SK-N-SH treated with all-trans-retinoic acid at 6 μM for 48 hours (cell line): ENCODE measurements at regions not wholly inside any gene's neighbourhood (a gene's known extent, or its start where the extent isn't known, plus 50 kb on each side); places are given as distances from the start of the nearest gene placed in this dataset.

Source experiments
- ATAC-seq: fragments of 200-7000 bp; cut with Tn5 transposase; 3 replicates; pipeline ENCODE4 v1.9.1; 2020; ENCODE audit warnings: mild to moderate bottlenecking, moderate library complexity
- ARNTL ChIP-seq: fragments of 450-650 bp; formaldehyde crosslinking; IDR thresholded peaks from 2 replicates; pipeline ENCODE4 v1.5.0; 2020; ENCODE audit warnings: low read depth, mild to moderate bottlenecking, moderate library complexity, borderline replicate concordance
- BACH2 ChIP-seq: fragments of 250-450 bp; sonication (Bioruptor Pico); IDR thresholded peaks from 2 replicates; pipeline ENCODE4 v1.9.0; 2021; ENCODE audit warnings: mild to moderate bottlenecking, borderline replicate concordance
- CREB5 ChIP-seq: fragments of 250-450 bp; sonication (Bioruptor Pico); IDR thresholded peaks from 2 replicates; pipeline ENCODE4 v1.5.1; 2020; ENCODE audit warnings: low read depth, mild to moderate bottlenecking, moderate library complexity
- CSDC2 ChIP-seq: fragments of 250-450 bp; sonication (Bioruptor Pico); IDR thresholded peaks from 2 replicates; pipeline ENCODE4 v1.5.0; 2020; ENCODE audit warnings: mild to moderate bottlenecking, moderate library complexity
- CSRNP3 ChIP-seq: fragments of 250-450 bp; sonication (Bioruptor Pico); IDR thresholded peaks from 2 replicates; pipeline ENCODE4 v1.5.1; 2021; ENCODE audit warnings: mild to moderate bottlenecking, moderate library complexity
- ESRRG ChIP-seq: fragments of 250-450 bp; sonication (Bioruptor Pico); IDR thresholded peaks from 2 replicates; pipeline ENCODE4 v1.6.1; 2021; ENCODE audit warnings: mild to moderate bottlenecking
- GLIS3 ChIP-seq: fragments of 250-450 bp; sonication (Bioruptor Pico); IDR thresholded peaks from 2 replicates; pipeline ENCODE4 v1.5.0; 2020; ENCODE audit warnings: mild to moderate bottlenecking, moderate library complexity
- ISL1 ChIP-seq: fragments of 250-450 bp; sonication (Bioruptor Pico); IDR thresholded peaks from 2 replicates; pipeline ENCODE4 v2.1.2; 2022; ENCODE audit warnings: mild to moderate bottlenecking, moderate library complexity
- PATZ1 ChIP-seq: fragments of 250-450 bp; sonication (Bioruptor Pico); IDR thresholded peaks from 2 replicates; pipeline ENCODE4 v1.8.0; 2020; ENCODE audit warnings: mild to moderate bottlenecking, moderate library complexity, borderline replicate concordance
- POU6F1 ChIP-seq: fragments of 250-450 bp; sonication (Bioruptor Pico); IDR thresholded peaks from 2 replicates; pipeline ENCODE4 v1.8.0; 2021; ENCODE audit warnings: low read depth, mild to moderate bottlenecking, moderate library complexity, borderline replicate concordance
- PPARA ChIP-seq: fragments of 250-450 bp; sonication (Bioruptor Pico); IDR thresholded peaks from 2 replicates; pipeline ENCODE4 v1.5.0; 2020; ENCODE audit warnings: mild to moderate bottlenecking, borderline replicate concordance
- RARB ChIP-seq: fragments of 250-450 bp; sonication (Bioruptor Pico); IDR thresholded peaks from 2 replicates; pipeline ENCODE4 v1.8.0; 2021; ENCODE audit warnings: mild to moderate bottlenecking, moderate library complexity
- SNAI2 ChIP-seq: fragments of 250-450 bp; sonication (Bioruptor Pico); IDR thresholded peaks from 2 replicates; pipeline ENCODE4 v1.5.0; 2020; ENCODE audit warnings: mild to moderate bottlenecking, moderate library complexity
- TCF4 ChIP-seq: fragments of 250-450 bp; sonication (Bioruptor Pico); IDR thresholded peaks from 2 replicates; pipeline ENCODE4 v1.8.0; 2021; ENCODE audit warnings: mild to moderate bottlenecking, moderate library complexity, borderline replicate concordance
- TOX ChIP-seq: fragments of 250-450 bp; sonication (Bioruptor Pico); IDR thresholded peaks from 2 replicates; pipeline ENCODE4 v1.8.0; 2021; ENCODE audit warnings: mild to moderate bottlenecking, moderate library complexity, borderline replicate concordance
- ZC3H10 ChIP-seq: fragments of 250-450 bp; sonication (Bioruptor Pico); IDR thresholded peaks from 2 replicates; pipeline ENCODE4 v1.5.1; 2021; ENCODE audit warnings: mild to moderate bottlenecking, moderate library complexity
- ZFP3 ChIP-seq: fragments of 250-450 bp; sonication (Bioruptor Pico); IDR thresholded peaks from 2 replicates; pipeline ENCODE4 v1.5.0; 2020; ENCODE audit warnings: mild to moderate bottlenecking, moderate library complexity
- ZFP30 ChIP-seq: fragments of 450-650 bp; formaldehyde crosslinking; IDR thresholded peaks from 2 replicates; pipeline ENCODE4 v1.5.0; 2022; ENCODE audit warnings: mild to moderate bottlenecking, moderate library complexity
- ZNF565 ChIP-seq: fragments of 450-650 bp; formaldehyde crosslinking; conservative IDR thresholded peaks from 2 replicates; pipeline ENCODE4 v1.5.0; 2020; ENCODE audit warnings: low read depth, mild to moderate bottlenecking, moderate library complexity
- ZNF8 ChIP-seq: fragments of 450-650 bp; formaldehyde crosslinking; IDR thresholded peaks from 2 replicates; pipeline ENCODE4 v1.5.0; 2020; ENCODE audit warnings: mild to moderate bottlenecking, moderate library complexity

- TF ChIP-seq CSRNP3 (CRISPR knock-in tag), result no peak
- no peak for TF ChIP-seq POU6F1 (CRISPR knock-in tag)
- no peak for TF ChIP-seq TCF4 (CRISPR knock-in tag)
- TF ChIP-seq RARB (CRISPR knock-in tag), result no peak
- TF ChIP-seq GLIS3 (CRISPR knock-in tag), result no peak
- no peak for TF ChIP-seq ZFP30 (CRISPR knock-in tag)
- no peak for TF ChIP-seq PPARA
- no peak for TF ChIP-seq TOX
- no peak for TF ChIP-seq PATZ1 (CRISPR knock-in tag)
- no peak for TF ChIP-seq SNAI2 (CRISPR knock-in tag)
- TF ChIP-seq BACH2 (CRISPR knock-in tag), result no peak
- no peak for TF ChIP-seq ZNF8 (CRISPR knock-in tag)
- ATAC-seq, result no peak
These were observed 228.8 kb downstream of the CBLN1 start for GRCh38 chr16:49052846-49053245.

GRCh38 chr16:49051576-49051975, 230.1 kb downstream of the CBLN1 start:
- no peak for TF ChIP-seq ZFP3 (CRISPR knock-in tag)
- TF ChIP-seq BACH2 (CRISPR knock-in tag), result no peak
- TF ChIP-seq ZNF565 (CRISPR knock-in tag), result no peak
- TF ChIP-seq ZC3H10 (CRISPR knock-in tag), result no peak
- TF ChIP-seq ZFP30 (CRISPR knock-in tag), result no peak
- TF ChIP-seq CSDC2 (CRISPR knock-in tag), result no peak
- TF ChIP-seq TCF4 (CRISPR knock-in tag), result no peak
- no peak for ATAC-seq

- TF ChIP-seq SNAI2 (CRISPR knock-in tag) (no peak), CREB5 (CRISPR knock-in tag) (no peak), RARB (CRISPR knock-in tag) (no peak), TCF4 (CRISPR knock-in tag) (peak; percentile 26; the same call in 1 of the 2 replicates)
- ATAC-seq, result no peak
These were observed 231.0 kb downstream of the CBLN1 start for GRCh38 chr16:49050607-49051006.

- no peak for ATAC-seq
- TF ChIP-seq RARB (CRISPR knock-in tag), result no peak
- TF ChIP-seq ZNF8 (CRISPR knock-in tag), result no peak
- no peak for TF ChIP-seq ESRRG (CRISPR knock-in tag)
- TF ChIP-seq ZFP30 (CRISPR knock-in tag), result no peak
- TF ChIP-seq ZC3H10 (CRISPR knock-in tag), result no peak
- no peak for TF ChIP-seq ARNTL
- no peak for TF ChIP-seq ZFP3 (CRISPR knock-in tag)
- TF ChIP-seq ISL1 (CRISPR knock-in tag), result no peak
- TF ChIP-seq POU6F1 (CRISPR knock-in tag), result no peak
- TF ChIP-seq SNAI2 (CRISPR knock-in tag), result no peak
These were observed 232.0 kb downstream of the CBLN1 start for GRCh38 chr16:49049644-49050043.
